ENCODE measurements at regions not wholly inside any gene's neighbourhood (a gene's known extent, or its start where the extent isn't known, plus 50 kb on each side); places are given as distances from the start of the nearest gene placed in this dataset.

DNA sequence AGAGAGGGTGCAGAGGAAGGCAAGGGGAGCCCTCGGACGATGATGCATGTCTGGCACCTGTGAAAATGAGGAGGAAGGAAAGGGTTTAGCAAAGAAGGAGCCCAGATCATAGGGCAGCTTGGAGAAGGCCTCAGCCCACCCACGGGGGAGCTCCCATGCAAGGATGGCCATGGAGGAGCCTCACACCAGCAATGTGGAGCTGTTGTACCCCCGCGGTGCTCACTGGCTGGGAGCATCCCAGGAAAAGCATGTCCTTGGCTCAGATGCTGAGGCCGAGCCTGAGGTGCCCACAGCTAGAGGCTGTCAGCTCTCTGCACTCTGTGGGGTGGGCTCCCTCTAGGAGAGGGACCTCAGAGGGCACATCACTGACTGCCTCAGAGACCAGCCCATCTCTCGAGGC, 622.6 kb downstream of the AACS start:
- Histone ChIP-seq H3K27me3 (peaks cover 0 to 24% (median 5%) of the 10 kb centered on the region in 9 donors), H3K9me3 (no peaks in the 10 kb centered on the region), H3K36me3 (no peaks in the 10 kb centered on the region), H3K4me1 (no peaks in the 10 kb centered on the region), H3K27ac (no peak overlapping the region), H3K4me3 (no peak overlapping the region)
- intact Hi-C loops (cut with DNase I), result no loop called here
- ATAC-seq (peak in 1 of 4 donors; percentile 29), DNase-seq (no peak)
- WGBS, 4 donors, result 74 to 89% (median 78%) methylated on average over 6 to 7 of the region's 7 CpGs
- TF ChIP-seq, protein P1, sequence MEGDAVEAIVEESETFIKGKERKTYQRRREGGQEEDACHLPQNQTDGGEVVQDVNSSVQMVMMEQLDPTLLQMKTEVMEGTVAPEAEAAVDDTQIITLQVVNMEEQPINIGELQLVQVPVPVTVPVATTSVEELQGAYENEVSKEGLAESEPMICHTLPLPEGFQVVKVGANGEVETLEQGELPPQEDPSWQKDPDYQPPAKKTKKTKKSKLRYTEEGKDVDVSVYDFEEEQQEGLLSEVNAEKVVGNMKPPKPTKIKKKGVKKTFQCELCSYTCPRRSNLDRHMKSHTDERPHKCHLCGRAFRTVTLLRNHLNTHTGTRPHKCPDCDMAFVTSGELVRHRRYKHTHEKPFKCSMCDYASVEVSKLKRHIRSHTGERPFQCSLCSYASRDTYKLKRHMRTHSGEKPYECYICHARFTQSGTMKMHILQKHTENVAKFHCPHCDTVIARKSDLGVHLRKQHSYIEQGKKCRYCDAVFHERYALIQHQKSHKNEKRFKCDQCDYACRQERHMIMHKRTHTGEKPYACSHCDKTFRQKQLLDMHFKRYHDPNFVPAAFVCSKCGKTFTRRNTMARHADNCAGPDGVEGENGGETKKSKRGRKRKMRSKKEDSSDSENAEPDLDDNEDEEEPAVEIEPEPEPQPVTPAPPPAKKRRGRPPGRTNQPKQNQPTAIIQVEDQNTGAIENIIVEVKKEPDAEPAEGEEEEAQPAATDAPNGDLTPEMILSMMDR (IDR thresholded peaks at IDR 0.05), result no peak
- no peak for TF ChIP-seq POLR2A (IDR thresholded peaks at IDR 0.05)

DNA sequence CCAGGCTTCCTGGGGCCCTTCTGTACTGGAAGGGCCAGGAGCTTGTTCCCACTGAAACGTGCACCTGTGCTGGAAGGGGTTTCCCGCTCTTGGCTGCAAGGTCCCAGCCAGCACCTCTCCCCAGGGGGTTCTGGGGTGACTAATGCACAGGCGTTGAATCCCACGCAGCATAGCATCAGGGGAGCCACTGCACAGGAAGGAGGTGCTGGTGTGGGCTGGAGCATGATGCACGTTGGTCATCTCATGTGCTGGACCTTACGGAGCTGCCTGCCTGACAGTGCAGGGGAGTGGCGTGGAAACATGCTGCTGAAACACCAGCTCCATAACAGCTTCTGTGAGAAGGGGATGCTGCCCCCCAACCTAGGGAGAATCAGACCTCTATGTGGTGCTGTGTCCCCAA, 623.0 kb downstream of the AACS start:
- no peak for DNase-seq
- Histone ChIP-seq H3K27me3 (peaks cover 0 to 22% (median 5%) of the 10 kb centered on the region in 9 donors), H3K36me3 (no peaks in the 10 kb centered on the region), H3K27ac (no peak overlapping the region), H3K4me1 (no peaks in the 10 kb centered on the region), H3K9me3 (no peaks in the 10 kb centered on the region), H3K4me3 (no peak overlapping the region)
- WGBS, 4 donors, result 73 to 78% (median 76%) methylated on average over 6 to 7 of the region's 7 CpGs
- intact Hi-C loops (cut with DNase I), result no loop called here
- no peak for ATAC-seq
- TF ChIP-seq, protein P1 (IDR thresholded peaks at IDR 0.05), result no peak
- TF ChIP-seq POLR2A (IDR thresholded peaks at IDR 0.05), result no peak

DNA sequence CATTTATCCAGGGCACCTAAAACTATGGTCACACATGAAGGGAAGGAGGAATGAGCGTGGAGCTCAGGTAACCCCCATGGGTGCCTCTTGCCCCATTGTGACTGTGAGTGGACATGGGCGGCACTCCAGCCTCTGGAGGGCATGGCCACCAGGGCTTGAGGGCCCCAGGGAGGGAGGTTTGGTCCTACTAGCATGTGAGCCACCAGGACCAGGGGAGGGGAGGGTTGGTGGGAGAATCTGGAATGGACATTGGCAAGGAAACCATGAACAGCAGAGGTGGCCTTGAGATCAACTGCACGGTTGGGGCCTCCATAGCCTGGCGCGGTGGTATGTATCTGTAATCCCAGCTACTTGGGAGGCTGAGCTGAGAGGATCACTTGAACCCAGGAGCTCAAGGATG, 623.6 kb downstream of the AACS start:
- intact Hi-C loops (cut with DNase I), result no loop called here

DNA sequence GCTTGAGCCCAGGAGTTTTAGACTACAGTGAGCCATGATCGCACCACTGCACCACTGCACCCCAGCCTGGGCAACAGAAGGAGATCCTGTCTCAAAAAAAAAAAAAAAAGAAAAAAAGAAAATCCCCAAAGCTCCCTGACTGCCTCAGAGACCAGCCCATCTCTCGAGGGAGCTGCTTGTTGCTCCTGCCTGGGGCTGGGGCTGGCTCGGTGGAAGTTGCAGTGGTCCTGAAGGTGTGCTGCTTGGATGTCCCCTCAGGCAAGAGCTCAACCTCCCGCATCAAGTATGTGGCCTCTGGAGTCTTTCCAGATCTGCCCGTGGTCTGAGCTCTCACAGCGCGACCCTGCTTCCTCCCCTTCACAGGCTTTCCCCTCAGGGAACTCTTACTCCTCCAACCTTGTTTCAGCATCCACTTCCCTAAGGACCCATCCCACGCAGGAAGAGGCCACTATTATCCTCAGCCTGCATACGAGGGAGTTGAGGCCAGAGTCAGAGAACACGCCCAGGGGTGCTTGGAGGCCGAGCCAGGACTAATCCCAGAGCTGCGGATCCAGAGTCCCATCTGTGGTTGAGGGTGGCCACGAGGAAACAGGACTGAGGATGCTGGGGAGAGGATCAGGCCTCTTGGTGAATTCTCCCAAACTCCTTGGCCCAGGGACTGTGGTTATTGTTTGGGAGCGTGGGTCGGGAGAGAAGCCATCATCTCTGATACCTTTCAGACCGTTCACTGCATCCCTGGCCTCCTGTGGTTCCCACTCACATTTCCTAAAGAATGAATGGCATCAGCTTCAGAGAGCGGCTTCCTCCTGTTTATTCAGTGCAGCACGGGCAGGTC, 624.6 kb downstream of the AACS start:
- H3K9me3 ChIP-seq, result no peaks in the 10 kb centered on the region
- no peak overlapping the region for H3K4me3 ChIP-seq
- peaks cover 0 to 7% (median 3%) of the 10 kb centered on the region in 9 donors for H3K27me3 ChIP-seq
- intact Hi-C loops (cut with DNase I), result no loop called here
- H3K4me1 ChIP-seq, result no peaks in the 10 kb centered on the region
- no peak overlapping the region for H3K27ac ChIP-seq
- H3K36me3 ChIP-seq, result no peaks in the 10 kb centered on the region
- WGBS, 4 donors, result 53 to 59% (median 57%) methylated on average over 17 to 18 of the region's 18 CpGs
- TF ChIP-seq, protein P1 (IDR thresholded peaks at IDR 0.05), result no peak
- TF ChIP-seq POLR2A (IDR thresholded peaks at IDR 0.05), result no peak
- no peak for ATAC-seq
- DNase-seq, result no peak

More for the DNA sequence above, 623.6 kb downstream of the AACS start:
- ATAC-seq (peak in 1 of 4 donors; percentile 10), DNase-seq (no peak)
- Histone ChIP-seq H3K4me3 (no peak overlapping the region), H3K4me1 (no peaks in the 10 kb centered on the region), H3K36me3 (no peaks in the 10 kb centered on the region), H3K27me3 (peaks cover 0 to 16% (median 3%) of the 10 kb centered on the region in 9 donors), H3K27ac (no peak overlapping the region), H3K9me3 (no peaks in the 10 kb centered on the region)
- WGBS, 4 donors, result 83 to 94% (median 91%) methylated on average over 5 of the region's 5 CpGs
- no peak for TF ChIP-seq POLR2A (IDR thresholded peaks at IDR 0.05)
- TF ChIP-seq, protein P1 (IDR thresholded peaks at IDR 0.05), result no peak

All from heart left ventricle (tissue), 16 donors.